WI38 (cell line): ENCODE measurements at regions not wholly inside any gene's neighbourhood (a gene's known extent, or its start where the extent isn't known, plus 50 kb on each side); places are given as distances from the start of the nearest gene placed in this dataset.

Experiments
- H3K4me3 ChIP-seq: 2 replicates; pipeline ENCODE4 v1.5.1; 2011; ENCODE audit warnings: low read depth, mild to moderate bottlenecking, control low read depth, low read length
- CTCF ChIP-seq: IDR thresholded peaks from 2 replicates; pipeline ENCODE4 v1.5.1; 2012; ENCODE audit warnings: low read depth, mild to moderate bottlenecking, control low read depth, low read length

- TF ChIP-seq CTCF: no peak
- no peak overlapping the region for H3K4me3 ChIP-seq
These were observed 1077.3 kb upstream of the CNTN5 start for GRCh38 chr11:97943493-97943892.

- no peak overlapping the region for H3K4me3 ChIP-seq
- no peak for TF ChIP-seq CTCF
These were observed 1072.0 kb upstream of the CNTN5 start for GRCh38 chr11:97948793-97949192.

GRCh38 chr11:97955595-97955994 lies 1065.2 kb upstream of the CNTN5 start:
- no peak for TF ChIP-seq CTCF

GRCh38 chr11:97956904-97957303 lies 1063.8 kb upstream of the CNTN5 start:
- TF ChIP-seq CTCF: no peak
- no peak overlapping the region for H3K4me3 ChIP-seq

More at GRCh38 chr11:97955595-97955994, 1065.2 kb upstream of the CNTN5 start:
- no peak overlapping the region for H3K4me3 ChIP-seq

GRCh38 chr11:97961431-97961830 lies 1059.3 kb upstream of the CNTN5 start:
- no peak for TF ChIP-seq CTCF
- no peak overlapping the region for H3K4me3 ChIP-seq

GRCh38 chr11:97962758-97963157 lies 1058.0 kb upstream of the CNTN5 start:
- no peak overlapping the region for H3K4me3 ChIP-seq
- TF ChIP-seq CTCF: no peak

GRCh38 chr11:97963528-97964331 lies 1057.0 kb upstream of the CNTN5 start:
- no peak for TF ChIP-seq CTCF
- no peak overlapping the region for H3K4me3 ChIP-seq
